ENCODE measurements at regions not wholly inside any gene's neighbourhood (a gene's known extent, or its start where the extent isn't known, plus 50 kb on each side); places are given as distances from the start of the nearest gene placed in this dataset.

DNA sequence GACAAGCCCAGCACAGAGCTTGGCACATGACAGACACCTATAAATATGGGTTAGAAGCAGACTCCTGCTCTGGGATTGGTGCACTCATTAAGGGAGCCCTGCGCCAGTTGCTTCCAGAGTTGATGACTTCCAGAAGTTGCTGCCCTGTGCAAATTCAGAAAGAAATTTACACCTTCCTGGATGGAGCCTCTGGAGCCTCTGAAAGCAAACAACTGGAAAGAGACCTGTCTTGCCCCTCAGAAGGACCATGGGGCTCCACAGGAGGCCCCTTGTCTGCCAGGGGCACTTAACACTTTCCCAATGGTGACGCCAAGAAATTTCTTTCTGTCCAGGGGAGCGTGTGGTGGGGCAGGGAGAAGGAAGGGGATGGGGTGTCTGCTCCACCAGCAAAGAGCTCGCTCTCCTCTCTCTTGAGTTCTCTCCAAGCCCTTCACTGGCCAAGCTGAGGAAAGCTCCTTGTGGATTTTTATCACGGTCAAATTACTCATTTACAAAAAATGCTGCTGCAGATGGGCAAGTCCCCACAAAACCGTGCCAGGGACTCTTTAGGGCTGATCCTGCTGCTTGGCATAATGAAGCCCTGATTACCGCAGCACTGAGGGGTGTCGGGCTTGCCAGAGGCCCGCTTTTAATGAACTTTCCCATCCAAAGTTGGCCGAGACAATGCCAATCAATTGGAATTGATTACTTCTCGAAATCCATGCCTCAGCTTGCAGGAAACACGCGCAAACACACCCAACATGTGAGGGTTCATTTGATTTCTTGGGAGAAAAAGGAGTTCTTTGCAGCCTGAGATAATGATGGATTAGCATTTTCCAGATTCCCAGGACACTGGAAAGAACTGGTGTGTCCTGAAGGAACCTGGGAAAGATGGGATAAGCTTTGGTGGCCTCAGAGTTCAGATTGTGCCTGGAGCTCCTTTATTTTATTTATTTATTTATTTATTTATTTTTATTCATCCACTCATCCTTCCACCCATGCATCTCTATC lies 583.6 kb upstream of the CDH5 start:
- H3K4me3 ChIP-seq (ENCODE audit: low read depth, low read length) = no peak overlapping the region
- peak; percentile 7 for DNase-seq (ENCODE audit: low read depth)

DNA sequence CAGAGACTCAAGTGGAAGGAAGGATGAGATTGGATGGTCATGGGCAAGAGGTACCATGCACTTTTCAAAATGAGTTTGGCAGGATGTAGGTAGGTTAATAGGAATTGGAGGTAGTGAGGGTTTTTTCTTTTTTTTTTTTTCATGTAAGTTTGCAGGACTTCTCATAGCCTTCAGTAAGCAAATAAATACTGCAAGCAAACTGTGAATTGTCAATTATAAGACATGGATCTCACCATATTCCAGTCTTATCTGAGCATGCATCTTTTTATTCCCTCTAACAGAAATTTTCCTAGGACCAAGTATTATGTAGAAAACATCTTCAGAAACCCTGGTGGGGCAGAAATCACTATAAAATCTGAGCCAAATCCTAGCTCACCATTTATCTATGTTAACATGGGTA lies 584.6 kb upstream of the CDH5 start:
- no peak for DNase-seq (ENCODE audit: low read depth)
- H3K4me3 ChIP-seq (ENCODE audit: low read depth, low read length) = no peak overlapping the region

DNA sequence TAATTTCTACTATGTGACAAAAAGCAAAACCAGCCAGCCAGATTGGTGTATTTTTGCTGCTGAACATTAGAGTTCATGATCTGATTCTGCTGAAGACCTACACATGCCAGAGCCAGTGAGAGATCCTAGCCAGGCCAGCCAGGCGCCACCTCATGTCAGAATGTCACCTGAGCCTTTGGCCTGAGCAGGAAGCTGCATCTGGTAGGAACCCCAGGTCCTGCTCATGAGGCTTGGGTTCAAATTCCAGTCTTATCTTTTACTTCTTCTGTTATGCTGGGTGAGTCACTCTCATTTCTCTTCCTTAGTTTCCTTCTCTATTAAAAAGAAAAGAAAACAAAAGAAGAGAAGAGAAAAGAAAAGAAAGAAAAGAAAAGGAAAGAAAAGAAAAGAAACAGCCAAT lies 585.1 kb upstream of the CDH5 start:
- H3K4me3 ChIP-seq (ENCODE audit: low read depth, low read length) = no peak overlapping the region
- no peak for DNase-seq (ENCODE audit: low read depth)

DNA sequence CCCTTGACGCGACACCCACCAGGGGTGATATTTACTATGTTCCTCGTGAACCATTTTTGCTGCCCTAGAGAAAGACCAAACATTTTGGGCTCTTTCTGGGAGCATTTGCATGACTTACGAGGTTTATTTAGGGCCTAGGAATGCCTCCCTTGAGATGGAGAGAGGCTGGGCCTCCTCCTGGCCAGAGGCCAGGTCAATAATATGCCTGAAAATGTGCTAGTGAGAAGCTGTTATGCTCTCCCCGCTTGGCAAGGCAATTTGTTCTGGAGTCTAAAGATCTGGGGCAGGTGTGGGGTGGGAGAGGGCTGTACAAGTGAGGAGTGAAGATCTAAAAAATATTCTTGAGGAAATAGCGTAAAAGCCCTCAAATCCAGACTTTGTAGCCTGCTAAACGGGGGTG lies 587.3 kb upstream of the CDH5 start:
- no peak for DNase-seq (ENCODE audit: low read depth)
- no peak overlapping the region for H3K4me3 ChIP-seq (ENCODE audit: low read depth, low read length)

DNA sequence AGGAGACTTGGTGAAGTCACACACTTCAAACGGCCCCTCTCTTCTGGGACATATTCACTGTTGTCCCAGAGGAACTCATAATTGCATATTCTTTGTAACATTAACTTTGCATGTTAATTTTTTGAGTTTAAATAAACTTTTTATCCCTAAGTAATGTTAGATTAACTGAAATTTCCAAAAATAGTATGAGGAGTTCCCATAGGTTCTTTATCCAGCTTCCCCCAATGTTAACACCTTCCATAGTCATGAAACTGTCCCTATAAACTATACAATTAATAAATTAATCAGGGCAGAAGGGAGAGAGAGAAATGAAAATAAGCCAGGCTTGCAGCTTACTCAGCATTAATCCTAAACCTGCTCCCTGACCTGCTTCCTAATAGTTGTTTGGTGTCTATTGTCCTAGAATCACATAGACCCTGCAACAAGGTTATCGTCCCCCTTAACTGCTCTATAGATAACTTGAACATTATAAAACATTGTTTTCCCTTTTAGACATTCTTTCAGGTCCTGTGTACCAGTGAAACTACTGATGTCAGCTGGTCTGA lies 589.8 kb upstream of the CDH5 start:
- H3K4me3 ChIP-seq (ENCODE audit: low read depth, low read length) = no peak overlapping the region

DNA sequence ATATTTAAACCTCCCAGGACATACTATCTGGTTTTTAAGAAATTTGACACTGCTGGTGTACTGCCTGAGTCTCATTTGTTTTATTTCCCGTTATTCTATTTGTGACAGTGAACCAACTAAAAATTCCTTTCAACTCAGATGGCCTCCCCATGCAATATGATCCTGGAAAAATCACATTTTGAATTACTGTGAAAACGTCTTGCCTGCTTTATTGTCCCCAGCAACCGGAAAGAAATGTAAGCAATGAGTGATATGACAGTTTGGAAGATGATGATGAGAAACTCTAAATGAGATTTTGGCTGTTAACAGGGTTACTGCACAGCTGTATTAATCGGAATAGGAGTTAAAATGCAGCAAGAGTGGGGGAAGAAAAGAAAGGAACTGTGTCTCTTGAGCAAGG lies 590.7 kb upstream of the CDH5 start:
- no peak for DNase-seq (ENCODE audit: low read depth)
- no peak overlapping the region for H3K4me3 ChIP-seq (ENCODE audit: low read depth, low read length)

More for the DNA sequence above, 589.8 kb upstream of the CDH5 start:
- no peak for DNase-seq (ENCODE audit: low read depth)

DNA sequence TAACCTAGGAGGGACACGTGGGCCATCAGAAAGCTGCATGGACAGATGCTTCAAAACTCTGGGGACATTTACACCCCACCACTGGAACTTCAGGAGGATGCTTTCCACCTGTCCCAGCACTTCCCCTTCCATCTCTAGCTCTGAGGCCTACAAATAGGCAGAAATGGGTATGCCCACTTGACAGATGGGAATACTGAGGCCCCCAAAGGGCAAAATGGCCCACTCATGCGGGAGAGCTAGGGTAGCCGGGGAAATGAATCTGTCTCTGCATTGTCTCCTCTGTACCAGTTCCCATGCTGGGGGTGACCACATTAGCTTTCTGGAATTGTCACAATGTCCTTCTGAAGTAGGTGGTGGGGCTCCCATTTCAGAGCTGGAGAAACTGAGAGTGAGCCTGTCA lies 592.1 kb upstream of the CDH5 start:
- no peak for DNase-seq (ENCODE audit: low read depth)
- H3K4me3 ChIP-seq (ENCODE audit: low read depth, low read length) = no peak overlapping the region

DNA sequence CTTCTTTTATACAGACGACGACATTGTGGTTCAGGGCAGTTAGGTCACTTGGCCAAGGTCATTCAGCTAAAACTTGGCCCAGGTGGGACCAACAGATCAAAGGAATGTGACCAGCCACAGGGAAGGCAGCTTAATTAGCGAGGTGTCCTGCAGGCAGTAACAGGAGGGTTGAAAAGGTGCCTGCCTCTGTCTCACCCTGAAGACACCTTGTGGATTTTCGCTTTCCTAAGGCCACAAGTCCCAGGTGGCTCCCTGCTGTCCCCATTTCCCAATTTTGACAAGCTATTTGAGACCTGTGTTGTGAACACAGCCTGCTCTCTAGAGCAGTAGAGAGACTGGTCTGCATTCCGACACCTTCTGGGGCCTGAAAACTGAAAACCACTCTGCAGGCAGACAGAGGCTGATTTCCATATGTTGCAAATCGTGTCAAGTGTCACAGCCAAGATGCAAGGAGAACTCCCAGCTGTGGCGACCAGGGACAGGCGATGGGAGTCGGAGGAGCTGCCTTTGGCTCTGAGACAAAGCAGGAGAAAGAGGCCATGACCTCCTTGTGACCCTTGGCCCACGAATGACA lies 593.1 kb upstream of the CDH5 start:
- H3K4me3 ChIP-seq (ENCODE audit: low read depth, low read length) = no peak overlapping the region
- no peak for DNase-seq (ENCODE audit: low read depth)

DNA sequence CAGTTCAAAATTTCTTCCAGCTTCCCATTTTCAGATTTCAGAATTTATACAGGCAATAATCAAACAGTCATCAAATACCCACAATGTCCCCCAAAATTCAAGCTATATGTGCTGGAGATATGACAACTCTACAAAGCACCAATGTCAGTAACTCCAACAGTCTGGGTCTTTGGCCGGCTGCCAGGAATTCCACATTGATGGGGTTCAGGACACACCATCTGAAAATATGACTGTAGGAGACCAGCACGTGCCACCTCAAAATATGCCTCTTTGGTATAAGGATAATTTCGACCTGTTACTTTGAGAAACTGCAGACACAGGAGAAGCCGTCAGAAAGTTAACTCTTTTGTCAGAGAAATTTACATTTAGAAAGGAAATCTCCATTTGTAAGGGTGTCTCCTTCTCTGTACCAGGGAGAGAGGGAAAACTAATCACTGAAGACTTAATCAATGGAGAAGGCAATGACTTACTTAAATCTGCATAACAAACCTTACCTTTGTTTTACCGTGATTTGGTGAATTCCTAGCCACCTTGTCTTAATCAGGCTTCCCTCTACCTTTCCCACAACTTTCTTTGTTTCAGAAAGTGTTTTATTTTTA lies 594.3 kb upstream of the CDH5 start:
- no peak for DNase-seq (ENCODE audit: low read depth)

DNA sequence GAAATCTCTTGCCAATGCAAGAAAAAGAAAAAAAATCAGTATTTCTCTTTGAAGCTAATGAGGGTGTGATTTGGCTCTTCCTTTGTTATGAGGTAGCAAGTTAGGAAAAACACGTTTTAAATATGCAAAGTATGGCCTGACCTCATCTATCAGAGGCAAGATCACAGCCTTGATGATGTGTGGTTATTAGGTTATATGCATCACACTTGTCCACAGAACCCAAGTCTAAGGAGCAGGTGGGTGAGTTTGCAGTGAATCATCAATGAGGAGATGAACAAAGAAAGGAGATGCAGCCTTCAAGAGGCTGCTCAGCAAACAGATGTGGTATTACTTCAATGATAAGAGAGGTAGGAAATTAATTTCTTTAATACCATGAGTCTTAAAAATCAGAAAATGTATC lies 594.8 kb upstream of the CDH5 start:
- no peak overlapping the region for H3K4me3 ChIP-seq (ENCODE audit: low read depth, low read length)
- no peak for DNase-seq (ENCODE audit: low read depth)

More for the DNA sequence above, 594.3 kb upstream of the CDH5 start:
- no peak overlapping the region for H3K4me3 ChIP-seq (ENCODE audit: low read depth, low read length)

DNA sequence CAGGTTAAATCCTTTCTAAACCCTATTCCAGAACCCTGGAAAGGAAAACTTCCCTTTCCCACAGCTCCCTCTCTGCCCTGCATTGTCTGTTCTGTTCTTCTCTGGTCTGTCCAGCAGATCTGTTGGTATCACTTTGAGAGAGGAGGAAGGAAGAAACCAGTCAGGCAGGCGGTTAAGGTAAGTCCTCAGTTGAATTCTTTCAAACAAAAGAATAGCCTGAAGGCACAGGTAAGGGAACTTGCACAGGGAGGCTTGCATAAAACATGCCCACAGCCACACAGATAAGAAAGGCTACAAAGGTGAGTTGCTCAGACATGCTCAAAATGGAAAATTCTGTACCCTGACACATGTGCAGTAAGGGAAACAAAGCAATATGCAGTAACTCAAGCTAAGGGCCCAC lies 595.7 kb upstream of the CDH5 start:
- DNase-seq (ENCODE audit: low read depth) = no peak
- H3K4me3 ChIP-seq (ENCODE audit: low read depth, low read length) = no peak overlapping the region

DNA sequence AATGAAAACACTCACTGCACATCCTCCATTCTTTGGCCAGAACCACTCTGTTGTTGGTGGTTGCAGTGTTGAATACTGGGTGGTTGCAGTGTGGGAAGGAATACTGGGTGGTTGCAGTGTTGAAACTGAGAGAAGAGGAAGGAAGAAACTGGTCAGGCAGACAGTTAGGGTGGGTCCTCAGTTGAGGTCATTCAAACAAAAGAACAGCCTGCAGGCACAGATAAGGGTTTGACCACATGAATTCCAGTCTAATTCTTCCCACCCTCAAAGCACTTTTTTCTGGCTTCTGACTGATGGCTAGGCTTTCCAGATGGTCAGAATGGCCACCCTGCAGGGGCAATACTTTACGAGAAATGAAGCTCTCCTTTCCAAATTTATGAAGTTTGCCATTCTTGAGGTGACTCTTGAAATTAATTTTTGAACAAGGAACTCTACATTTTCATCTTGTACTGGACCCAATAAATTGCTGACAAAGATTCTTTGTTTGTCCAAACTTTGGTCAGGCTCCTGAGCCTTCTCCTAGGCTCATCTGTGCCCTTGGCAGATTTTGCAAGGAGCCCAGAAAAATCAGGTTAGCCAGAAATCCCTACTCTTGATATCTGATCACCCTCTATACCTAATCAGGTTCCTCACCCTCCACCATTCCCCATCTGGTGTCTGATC lies 596.6 kb upstream of the CDH5 start:
- no peak for DNase-seq (ENCODE audit: low read depth)
- H3K4me3 ChIP-seq (ENCODE audit: low read depth, low read length) = no peak overlapping the region

DNA sequence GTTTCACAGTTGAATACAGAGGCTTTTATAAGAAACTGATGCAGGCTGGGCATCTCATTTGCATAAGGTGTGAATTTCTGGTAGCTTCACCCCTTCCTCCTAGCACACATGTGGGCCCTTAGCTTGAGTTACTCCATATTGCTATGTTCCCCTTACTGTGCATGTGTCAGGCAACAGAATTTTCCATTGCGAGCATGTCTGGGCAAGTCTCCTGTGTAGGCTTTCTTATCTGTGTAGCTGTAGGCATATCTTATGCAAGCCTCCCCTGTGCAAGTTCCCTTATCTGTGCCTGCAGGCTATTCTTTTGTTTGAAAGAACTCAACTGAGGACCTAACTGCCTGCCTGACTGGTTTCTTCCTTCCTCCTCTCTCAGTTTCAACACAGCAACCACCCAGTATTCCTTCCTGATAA lies 597.4 kb upstream of the CDH5 start:
- H3K4me3 ChIP-seq (ENCODE audit: low read depth, low read length) = no peak overlapping the region
- no peak for DNase-seq (ENCODE audit: low read depth)

DNA sequence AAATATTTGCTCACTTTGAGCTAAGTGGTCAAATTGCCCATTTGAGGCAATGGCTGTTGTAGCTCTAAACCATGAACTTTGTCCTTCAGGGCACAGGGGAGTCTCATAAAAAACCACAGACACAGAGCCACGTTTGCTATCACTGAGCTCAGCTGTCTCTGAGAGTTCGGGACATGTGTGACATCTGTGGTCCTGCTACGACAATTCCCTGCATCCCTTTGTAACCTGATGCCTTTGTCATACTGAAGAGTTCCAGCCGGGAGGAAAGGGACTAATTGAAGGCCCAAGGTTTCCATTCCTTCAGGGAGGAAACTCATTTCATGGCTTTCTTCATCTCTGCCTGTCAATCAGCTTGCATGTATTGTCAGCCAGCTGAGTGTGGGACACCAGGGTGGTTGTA lies 599.4 kb upstream of the CDH5 start:
- DNase-seq (ENCODE audit: low read depth) = no peak
- H3K4me3 ChIP-seq (ENCODE audit: low read depth, low read length) = no peak overlapping the region

DNA sequence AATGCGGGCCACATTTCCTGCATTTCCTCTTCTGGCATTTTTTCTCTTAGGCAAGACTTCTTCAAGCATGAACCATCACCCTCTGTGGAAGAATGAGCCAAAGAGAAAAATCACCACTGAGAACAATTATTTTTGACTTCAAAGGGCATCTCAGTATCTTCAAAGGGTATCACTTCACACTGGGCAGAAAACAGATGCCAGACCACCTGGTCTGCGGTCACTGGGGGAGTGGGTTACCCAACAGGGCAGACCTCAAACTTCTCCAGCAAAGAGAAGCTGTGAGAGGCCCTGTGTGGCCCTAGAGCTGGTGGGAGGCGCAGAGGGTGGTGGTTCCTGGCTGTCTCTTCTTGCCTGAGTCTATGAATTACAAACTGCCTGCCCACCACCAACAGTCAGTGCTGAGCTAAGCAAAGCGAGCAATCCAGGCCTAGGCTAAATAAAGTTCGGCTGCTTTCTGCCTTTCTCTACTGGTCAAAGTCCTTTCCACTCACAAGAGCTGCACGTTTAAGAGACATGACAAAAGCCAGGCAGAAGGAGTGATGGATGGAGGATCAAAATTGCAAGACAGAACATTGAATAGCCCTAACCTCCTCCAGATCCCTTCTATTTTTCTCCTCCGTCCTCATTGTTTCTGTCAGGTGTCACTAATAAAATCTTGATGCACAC lies 602.7 kb upstream of the CDH5 start:
- DNase-seq (ENCODE audit: low read depth) = no peak
- H3K4me3 ChIP-seq (ENCODE audit: low read depth, low read length) = no peak overlapping the region

DNA sequence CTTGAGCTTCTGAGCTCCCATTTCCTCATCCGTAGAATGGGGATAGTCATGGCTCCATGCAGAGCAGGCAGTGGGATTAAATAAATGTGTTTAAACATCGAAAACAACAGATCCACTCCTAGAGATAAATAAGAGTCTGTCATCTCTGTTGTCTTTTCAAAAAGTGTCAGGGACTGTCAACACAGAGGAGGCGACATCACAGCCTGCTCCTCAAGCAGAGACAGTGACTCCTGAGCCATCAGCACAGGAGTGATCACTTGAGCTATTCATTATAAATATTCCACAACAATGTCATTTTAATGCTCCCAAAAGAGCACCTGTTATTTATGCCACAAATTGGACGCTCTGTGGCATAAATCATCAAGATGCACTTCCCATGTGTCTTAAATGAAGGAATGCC lies 605.6 kb upstream of the CDH5 start:
- DNase-seq (ENCODE audit: low read depth) = no peak

DNA sequence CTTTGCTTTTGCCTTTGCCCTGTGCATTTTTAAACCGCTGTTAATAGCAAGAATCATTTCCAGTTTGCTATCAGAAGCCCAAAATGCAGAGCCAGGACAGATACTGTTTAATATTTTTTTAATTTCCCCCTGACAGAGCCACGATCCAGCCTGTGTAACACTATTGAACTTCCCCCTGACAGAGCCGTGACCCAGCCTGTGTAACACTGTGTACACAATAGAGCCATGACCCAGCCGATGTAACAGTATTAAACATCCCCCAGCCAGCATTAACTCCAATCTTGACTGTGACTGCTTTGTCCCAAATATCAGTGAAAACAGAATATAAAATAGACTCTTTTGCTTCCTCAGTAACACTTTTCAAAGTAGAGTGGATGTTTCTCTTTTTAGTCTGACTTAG lies 607.9 kb upstream of the CDH5 start:
- H3K4me3 ChIP-seq (ENCODE audit: low read depth, low read length) = no peak overlapping the region
- no peak for DNase-seq (ENCODE audit: low read depth)

More for the DNA sequence above, 605.6 kb upstream of the CDH5 start:
- H3K4me3 ChIP-seq (ENCODE audit: low read depth, low read length) = no peak overlapping the region

DNA sequence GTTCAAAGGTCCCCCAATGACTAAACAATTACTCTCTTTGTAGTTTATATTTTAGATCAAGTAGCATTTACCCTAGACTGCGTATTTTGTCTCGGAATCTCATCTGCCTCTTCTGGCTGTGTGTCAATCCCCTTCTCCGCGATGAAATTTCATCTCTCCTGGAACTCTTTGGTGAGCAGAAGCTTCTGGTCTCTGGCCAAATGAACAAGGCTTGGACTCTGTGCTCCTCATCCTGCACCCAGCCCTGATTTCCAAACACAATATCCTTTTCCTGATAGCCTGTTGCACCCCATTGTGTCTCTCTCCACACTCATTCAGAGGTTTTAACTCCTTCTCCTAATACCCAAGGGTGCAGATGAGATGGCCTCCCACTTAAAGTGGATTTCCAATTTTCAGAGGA lies 609.4 kb upstream of the CDH5 start:
- H3K4me3 ChIP-seq (ENCODE audit: low read depth, low read length) = no peak overlapping the region
- no peak for DNase-seq (ENCODE audit: low read depth)

DNA sequence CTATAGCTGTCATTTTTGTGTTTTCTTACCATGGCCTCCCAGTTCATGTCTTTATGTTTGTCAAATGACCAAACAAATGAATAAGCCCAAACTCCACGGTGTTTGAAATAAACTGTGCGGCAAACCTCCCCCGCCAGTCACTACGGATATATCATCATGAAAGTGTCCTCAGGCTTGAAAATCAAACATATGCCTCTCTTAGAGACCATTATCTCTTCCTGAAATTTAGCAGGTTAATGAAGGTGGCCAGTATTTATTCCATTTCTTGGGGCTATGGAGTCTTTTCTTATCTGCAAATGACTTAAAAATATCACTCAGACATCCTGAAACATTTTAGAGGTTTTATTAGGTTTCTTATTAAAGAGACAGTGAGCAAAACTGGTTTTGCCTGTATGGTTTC lies 610.3 kb upstream of the CDH5 start:
- no peak overlapping the region for H3K4me3 ChIP-seq (ENCODE audit: low read depth, low read length)
- no peak for DNase-seq (ENCODE audit: low read depth)
